ENCODE measurements at regions not wholly inside any gene's neighbourhood (a gene's known extent, or its start where the extent isn't known, plus 50 kb on each side); places are given as distances from the start of the nearest gene placed in this dataset.

GRCh38 chr2:78118037-78118436, 595.9 kb upstream of the LRRTM4 start:
- DNase-seq (ENCODE audit: low read depth) = no peak
- no peak overlapping the region for H3K4me3 ChIP-seq (ENCODE audit: low read depth, low read length)
- TF ChIP-seq, protein P1, sequence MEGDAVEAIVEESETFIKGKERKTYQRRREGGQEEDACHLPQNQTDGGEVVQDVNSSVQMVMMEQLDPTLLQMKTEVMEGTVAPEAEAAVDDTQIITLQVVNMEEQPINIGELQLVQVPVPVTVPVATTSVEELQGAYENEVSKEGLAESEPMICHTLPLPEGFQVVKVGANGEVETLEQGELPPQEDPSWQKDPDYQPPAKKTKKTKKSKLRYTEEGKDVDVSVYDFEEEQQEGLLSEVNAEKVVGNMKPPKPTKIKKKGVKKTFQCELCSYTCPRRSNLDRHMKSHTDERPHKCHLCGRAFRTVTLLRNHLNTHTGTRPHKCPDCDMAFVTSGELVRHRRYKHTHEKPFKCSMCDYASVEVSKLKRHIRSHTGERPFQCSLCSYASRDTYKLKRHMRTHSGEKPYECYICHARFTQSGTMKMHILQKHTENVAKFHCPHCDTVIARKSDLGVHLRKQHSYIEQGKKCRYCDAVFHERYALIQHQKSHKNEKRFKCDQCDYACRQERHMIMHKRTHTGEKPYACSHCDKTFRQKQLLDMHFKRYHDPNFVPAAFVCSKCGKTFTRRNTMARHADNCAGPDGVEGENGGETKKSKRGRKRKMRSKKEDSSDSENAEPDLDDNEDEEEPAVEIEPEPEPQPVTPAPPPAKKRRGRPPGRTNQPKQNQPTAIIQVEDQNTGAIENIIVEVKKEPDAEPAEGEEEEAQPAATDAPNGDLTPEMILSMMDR (conservative IDR thresholded peaks at IDR 0.05; ENCODE audit: low read depth, low read length) = no peak

DNA sequence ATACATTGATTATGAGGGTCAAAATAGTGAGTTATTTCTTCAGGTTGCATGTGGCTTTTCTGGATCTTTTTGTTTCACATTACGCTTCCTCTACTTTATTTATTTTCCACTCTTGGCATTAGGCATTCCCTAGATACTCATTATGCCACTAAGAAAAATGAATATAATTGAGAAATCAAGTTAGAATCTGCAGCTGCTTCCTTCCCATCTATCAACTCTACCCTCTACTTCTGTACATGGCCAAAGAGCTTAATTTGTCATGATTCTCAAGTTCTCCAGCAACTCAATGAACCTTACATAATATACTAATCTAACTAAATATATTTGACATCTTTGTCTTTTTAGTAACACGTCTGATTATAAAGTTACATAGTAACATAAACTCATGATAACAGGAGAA, 598.1 kb upstream of the LRRTM4 start:
- no peak for DNase-seq (ENCODE audit: low read depth)
- TF ChIP-seq, protein P1 (conservative IDR thresholded peaks at IDR 0.05; ENCODE audit: low read depth, low read length) = no peak
- no peak overlapping the region for H3K4me3 ChIP-seq (ENCODE audit: low read depth, low read length)

DNA sequence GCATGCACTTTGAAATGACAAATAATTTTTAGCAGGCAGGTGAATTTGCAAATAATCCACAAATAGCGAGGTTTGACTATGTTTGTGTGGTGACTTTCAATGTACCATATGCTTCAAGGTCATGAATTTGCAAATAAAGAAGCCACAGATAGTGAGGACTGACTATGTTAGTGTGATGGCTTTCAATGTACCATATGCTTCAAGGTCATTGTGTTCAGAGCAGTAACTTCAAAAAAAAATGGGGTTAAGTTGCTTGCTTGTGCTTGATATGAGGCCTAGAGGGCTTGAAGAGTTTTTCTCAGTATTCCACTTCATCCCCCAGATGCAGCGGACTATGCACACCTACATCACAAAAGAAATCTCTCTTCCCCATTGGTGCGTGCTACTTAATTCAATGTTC, 602.9 kb upstream of the LRRTM4 start:
- TF ChIP-seq, protein P1 (conservative IDR thresholded peaks at IDR 0.05; ENCODE audit: low read depth, low read length) = no peak
- no peak overlapping the region for H3K4me3 ChIP-seq (ENCODE audit: low read depth, low read length)
- no peak for DNase-seq (ENCODE audit: low read depth)

GRCh38 chr2:78127424-78127823, 605.2 kb upstream of the LRRTM4 start:
- DNase-seq (ENCODE audit: low read depth) = no peak
- TF ChIP-seq, protein P1 (conservative IDR thresholded peaks at IDR 0.05; ENCODE audit: low read depth, low read length) = no peak
- H3K4me3 ChIP-seq (ENCODE audit: low read depth, low read length) = no peak overlapping the region

GRCh38 chr2:78132391-78133370, 610.5 kb upstream of the LRRTM4 start:
- TF ChIP-seq, protein P1 (conservative IDR thresholded peaks at IDR 0.05; ENCODE audit: low read depth, low read length) = no peak
- no peak for DNase-seq (ENCODE audit: low read depth)
- H3K4me3 ChIP-seq (ENCODE audit: low read depth, low read length) = no peak overlapping the region

- H3K4me3 ChIP-seq (ENCODE audit: low read depth, low read length) = no peak overlapping the region
- DNase-seq (ENCODE audit: low read depth) = no peak
- TF ChIP-seq, protein P1 (conservative IDR thresholded peaks at IDR 0.05; ENCODE audit: low read depth, low read length) = no peak
These were observed 623.3 kb upstream of the LRRTM4 start for GRCh38 chr2:78145395-78145996.
